ENCODE measurements at regions not wholly inside any gene's neighbourhood (a gene's known extent, or its start where the extent isn't known, plus 50 kb on each side); places are given as distances from the start of the nearest gene placed in this dataset.

GRCh38 chr2:117170897-117171296, 643.6 kb upstream of the DDX18 start:
- Histone ChIP-seq H3K4me3 (no peak overlapping the region), H3K9me3 (peaks cover 6 to 17% of the 10 kb centered on the region in 2 donors), H3K27me3 (no peaks in the 10 kb centered on the region), H3K36me3 (no peaks in the 10 kb centered on the region), H3K4me1 (no peaks in the 10 kb centered on the region), H3K27ac (no peak overlapping the region)
- no peak for DNase-seq (ENCODE audit: low spot score in 2 of 2)
- intact Hi-C loops (cut with DNase I; ENCODE audit: low total_unique reads): no loop called here
- TF ChIP-seq POLR2A (IDR thresholded peaks at IDR 0.05) (no peak), POLR2AphosphoS5 (IDR thresholded peaks at IDR 0.05) (no peak), CTCF (IDR thresholded peaks at IDR 0.05) (no peak)

- H3K4me3 ChIP-seq: no peak overlapping the region
- DNase-seq (ENCODE audit: low spot score in 2 of 2): no peak
- H3K27ac ChIP-seq: no peak overlapping the region
- peaks cover 0 to 4% of the 10 kb centered on the region in 2 donors for H3K9me3 ChIP-seq
- intact Hi-C loops (cut with DNase I; ENCODE audit: low total_unique reads): no loop called here
- H3K27me3 ChIP-seq: no peaks in the 10 kb centered on the region
- no peaks in the 10 kb centered on the region for H3K4me1 ChIP-seq
- H3K36me3 ChIP-seq: no peaks in the 10 kb centered on the region
- TF ChIP-seq POLR2A (IDR thresholded peaks at IDR 0.05) (no peak), CTCF (IDR thresholded peaks at IDR 0.05) (no peak), POLR2AphosphoS5 (IDR thresholded peaks at IDR 0.05) (no peak)
Measured at GRCh38 chr2:117179405-117179804, 635.1 kb upstream of the DDX18 start.

GRCh38 chr2:117190856-117191559, 623.5 kb upstream of the DDX18 start:
- Histone ChIP-seq H3K27me3 (no peaks in the 10 kb centered on the region), H3K4me1 (no peaks in the 10 kb centered on the region), H3K36me3 (no peaks in the 10 kb centered on the region), H3K9me3 (no peaks in the 10 kb centered on the region), H3K27ac (no peak overlapping the region), H3K4me3 (no peak overlapping the region)
- TF ChIP-seq CTCF (IDR thresholded peaks at IDR 0.05): no peak
- no peak for TF ChIP-seq POLR2A (IDR thresholded peaks at IDR 0.05)
- TF ChIP-seq POLR2AphosphoS5 (IDR thresholded peaks at IDR 0.05): no peak
- intact Hi-C loops (cut with DNase I; ENCODE audit: low total_unique reads): no loop called here
- DNase-seq (ENCODE audit: low spot score in 2 of 2): no peak

- H3K27ac ChIP-seq: no peak overlapping the region
- H3K9me3 ChIP-seq: no peaks in the 10 kb centered on the region
- H3K4me3 ChIP-seq: no peak overlapping the region
- no peak for DNase-seq (ENCODE audit: low spot score in 2 of 2)
- H3K36me3 ChIP-seq: no peaks in the 10 kb centered on the region
- no peak for TF ChIP-seq CTCF (IDR thresholded peaks at IDR 0.05)
- no peak for TF ChIP-seq POLR2A (IDR thresholded peaks at IDR 0.05)
- TF ChIP-seq POLR2AphosphoS5 (IDR thresholded peaks at IDR 0.05): no peak
- no peaks in the 10 kb centered on the region for H3K4me1 ChIP-seq
- intact Hi-C loops (cut with DNase I; ENCODE audit: low total_unique reads): no loop called here
- H3K27me3 ChIP-seq: no peaks in the 10 kb centered on the region
Measured at GRCh38 chr2:117195381-117195780, 619.1 kb upstream of the DDX18 start.

GRCh38 chr2:117199511-117199910, 615.0 kb upstream of the DDX18 start:
- no peaks in the 10 kb centered on the region for H3K36me3 ChIP-seq
- H3K9me3 ChIP-seq: no peaks in the 10 kb centered on the region
- no peak overlapping the region for H3K27ac ChIP-seq
- no peak for DNase-seq (ENCODE audit: low spot score in 2 of 2)
- TF ChIP-seq CTCF (IDR thresholded peaks at IDR 0.05) (no peak), POLR2AphosphoS5 (IDR thresholded peaks at IDR 0.05) (no peak), POLR2A (IDR thresholded peaks at IDR 0.05) (no peak)
- no peaks in the 10 kb centered on the region for H3K27me3 ChIP-seq
- no peak overlapping the region for H3K4me3 ChIP-seq
- no peaks in the 10 kb centered on the region for H3K4me1 ChIP-seq
- intact Hi-C loops (cut with DNase I; ENCODE audit: low total_unique reads): no loop called here
